Kidney tubule cell (primary cell): ENCODE measurements at regions not wholly inside any gene's neighbourhood (a gene's known extent, or its start where the extent isn't known, plus 50 kb on each side); places are given as distances from the start of the nearest gene placed in this dataset.
A peak's percentile ranks its signal among the peaks of the same experiment; 100 is the strongest.
"Not testable (repeated sequence)": the region's sequence is repeated elsewhere in the genome, so short reads cannot be mapped to it uniquely, and the experiment has no call there.

Experiments
- DNase-seq: peaks from one replicate; pipeline ENCODE4 v3.0.0-alpha.2; 2018; ENCODE audit warnings: low spot score

DNA sequence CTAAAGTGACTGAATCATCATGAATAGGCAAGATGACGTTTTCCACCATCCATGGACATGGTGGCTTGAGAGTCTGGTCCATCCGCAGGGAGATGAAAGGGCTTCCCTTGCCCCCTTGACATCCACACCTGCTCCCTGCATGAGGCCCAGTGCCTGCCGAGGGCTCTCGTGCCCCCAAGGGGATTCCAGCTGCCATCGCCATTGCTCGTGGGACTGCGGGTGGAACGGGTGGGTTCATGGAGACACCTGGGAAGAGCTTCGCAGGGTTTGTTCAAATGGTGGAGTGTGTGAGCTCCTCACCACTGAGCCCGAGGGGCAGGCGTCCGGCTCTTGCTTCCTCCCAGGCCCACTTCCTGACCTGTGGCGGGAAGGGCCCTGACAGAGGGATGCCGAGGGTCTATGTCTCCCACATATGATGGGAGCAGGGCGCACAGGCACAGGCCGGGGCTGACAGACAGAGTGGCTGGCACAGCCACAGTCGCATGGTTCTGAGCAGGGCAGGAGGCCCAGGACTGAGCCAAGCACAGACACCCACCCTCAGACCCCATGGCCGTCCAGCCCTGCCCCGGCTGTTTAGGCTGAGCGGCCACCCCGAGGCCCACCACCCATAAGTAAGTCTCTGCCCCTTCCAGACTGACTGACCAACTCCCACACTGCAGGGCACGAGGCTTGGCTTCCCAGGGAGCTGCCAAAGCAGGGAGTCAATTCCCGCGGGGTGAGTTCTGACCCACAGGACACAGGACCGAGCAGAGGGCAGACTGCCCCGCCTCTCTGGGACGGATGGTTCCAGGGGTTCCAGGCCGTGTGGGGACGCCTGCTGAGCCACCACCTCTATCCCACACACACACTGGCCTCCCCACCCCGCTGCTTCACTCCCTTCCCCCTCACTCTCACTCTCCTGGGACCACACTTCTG lies 70.0 kb upstream of the PPP1R26 start:
- DNase-seq = no peak

GRCh38 chr9:135410421-135410820 lies 69.2 kb upstream of the PPP1R26 start:
- no peak for DNase-seq

DNA sequence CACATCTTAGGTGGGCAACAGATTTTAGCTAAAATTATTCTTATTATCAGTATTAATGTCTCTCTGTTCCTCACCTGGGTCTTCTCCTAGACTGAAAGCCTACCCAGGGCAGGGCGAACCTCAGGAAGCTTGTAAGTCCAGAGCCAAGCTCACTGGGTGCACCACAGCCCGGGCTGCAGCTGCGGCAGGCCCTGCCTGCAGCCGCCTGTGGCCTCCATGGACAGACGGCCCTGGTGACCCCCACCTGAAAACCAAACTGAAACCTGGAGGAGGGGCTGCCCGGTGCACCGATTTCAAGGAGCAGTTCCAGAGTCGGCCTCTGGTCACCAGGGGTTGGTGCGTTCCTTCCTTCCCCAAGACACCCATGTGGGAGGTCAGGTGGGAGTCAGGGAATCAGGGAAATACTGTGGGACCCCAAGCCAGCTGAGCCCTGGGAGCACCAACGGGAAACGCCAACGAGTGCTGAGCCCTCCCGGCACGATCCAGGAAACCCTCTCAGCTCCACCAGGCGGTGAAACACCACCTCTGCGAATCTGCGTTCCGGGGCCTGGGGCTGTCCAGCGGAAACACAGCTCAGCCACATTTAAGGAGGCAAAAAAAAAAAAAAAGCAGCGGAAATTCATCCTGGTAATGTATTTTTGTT lies 68.6 kb upstream of the PPP1R26 start:
- DNase-seq = no peak

GRCh38 chr9:135411605-135412004 lies 68.0 kb upstream of the PPP1R26 start:
- DNase-seq = not testable (repeated sequence)

DNA sequence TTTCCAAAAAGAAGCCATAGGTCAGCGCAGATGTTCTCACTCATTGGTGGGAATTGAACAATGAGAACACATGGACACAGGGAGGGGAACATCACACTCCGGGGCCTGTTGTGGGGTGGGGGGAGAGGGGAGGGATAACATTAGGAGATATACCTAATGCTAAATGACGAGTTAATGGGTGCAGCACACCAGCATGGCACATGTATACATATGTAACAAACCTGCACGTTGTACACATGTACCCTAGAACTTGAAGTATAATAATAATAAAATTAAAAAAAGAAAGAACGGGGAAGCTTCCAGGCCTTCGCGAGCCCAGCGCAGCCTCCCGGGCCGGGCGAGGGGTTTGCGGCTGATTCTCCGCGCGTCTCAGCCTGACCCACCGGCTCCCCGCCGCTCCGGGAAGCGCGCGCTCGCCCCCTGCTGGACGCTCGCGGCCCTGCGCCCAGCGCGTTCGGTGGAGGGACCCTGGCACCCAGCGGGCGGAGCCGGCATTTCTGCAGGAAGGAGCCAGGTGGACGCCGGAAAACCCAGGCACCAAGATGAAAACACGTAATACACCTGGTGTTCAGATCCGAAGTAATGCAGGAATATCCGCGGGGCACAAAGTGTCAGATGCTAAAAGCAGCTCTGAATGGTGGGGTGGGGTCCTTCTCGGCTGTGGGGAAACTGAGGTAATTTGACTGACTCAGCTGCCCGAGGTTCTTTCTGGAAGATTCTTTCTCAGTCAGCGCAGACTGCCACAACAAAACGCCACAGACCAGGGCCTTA lies 67.1 kb upstream of the PPP1R26 start:
- peak; percentile 68 for DNase-seq

DNA sequence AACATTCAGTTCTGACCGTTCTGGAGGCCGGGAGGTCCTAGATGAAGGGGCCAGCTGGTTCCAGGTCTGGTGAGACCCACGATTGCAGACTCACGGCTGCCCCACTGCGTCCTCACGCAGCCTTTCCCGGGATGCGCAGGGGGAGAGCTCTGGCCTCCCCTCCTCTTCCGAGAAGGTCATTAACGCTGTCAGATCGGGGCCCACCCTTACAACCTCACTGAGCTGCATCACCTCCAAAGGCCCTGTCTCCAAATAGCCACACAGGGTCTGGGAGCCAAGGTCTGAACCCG lies 66.6 kb upstream of the PPP1R26 start:
- DNase-seq = no peak

- DNase-seq = no peak
Measured at GRCh38 chr9:135413461-135413860, 66.1 kb upstream of the PPP1R26 start.

DNA sequence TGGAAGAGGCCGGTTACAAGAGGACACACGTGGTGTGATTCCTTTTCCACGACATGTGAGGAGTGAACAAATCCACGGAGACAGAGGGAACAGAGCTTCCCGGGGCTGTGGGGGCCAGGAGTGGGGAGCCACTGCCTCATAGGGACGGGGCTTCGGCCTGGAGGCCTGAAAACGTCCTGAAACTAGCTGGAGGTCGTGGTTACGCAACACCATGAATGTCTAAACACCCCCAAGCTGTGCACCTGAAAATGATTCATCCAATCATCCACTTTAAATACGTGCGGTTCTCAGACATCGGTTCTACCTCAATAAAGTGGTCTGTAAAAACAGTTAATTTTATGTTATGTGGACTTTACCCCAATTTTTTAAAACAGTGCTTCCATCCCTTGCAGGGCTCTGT lies 65.3 kb upstream of the PPP1R26 start:
- no peak for DNase-seq

DNA sequence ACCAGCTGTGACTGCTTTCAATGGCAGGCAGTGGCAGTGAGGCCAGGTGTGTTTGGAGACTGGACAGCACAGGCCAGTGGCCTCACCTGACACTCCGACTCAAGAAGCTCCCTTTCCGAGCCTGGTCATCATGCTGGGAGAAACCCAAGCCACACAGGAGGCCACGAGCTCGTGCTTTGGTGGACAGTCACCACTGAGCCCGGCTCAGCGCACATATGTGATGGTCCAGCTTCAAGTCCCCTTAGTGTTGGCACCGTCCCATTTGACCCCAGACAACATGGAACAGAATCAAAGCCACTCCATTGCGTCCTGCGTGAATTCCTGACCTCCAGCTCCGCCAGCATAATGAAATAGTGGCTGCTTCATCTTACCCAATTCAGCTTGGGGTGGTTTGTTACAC lies 64.0 kb upstream of the PPP1R26 start:
- no peak for DNase-seq

- DNase-seq = no peak
Measured at GRCh38 chr9:135416664-135417290, 62.8 kb upstream of the PPP1R26 start.

DNA sequence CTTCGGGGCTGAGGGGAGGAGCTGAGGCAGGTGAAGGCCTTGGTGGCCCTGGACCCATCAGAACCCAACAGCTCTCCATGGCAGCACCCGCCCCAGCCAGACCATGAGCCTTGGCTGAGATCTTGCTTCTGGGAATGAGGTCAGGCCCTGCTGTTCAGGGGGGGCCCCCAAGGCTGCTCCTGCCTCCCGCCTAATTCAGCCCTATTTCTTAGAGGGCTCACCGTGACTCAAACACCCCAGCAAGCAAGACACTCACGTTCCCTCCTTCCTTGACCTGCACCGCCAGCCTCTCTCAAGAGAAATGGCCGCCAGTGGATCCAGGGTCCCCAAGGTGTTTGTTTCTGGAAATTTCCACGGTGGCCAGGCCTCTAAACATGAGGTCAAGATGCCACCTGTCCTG lies 61.4 kb upstream of the PPP1R26 start:
- DNase-seq = no peak

GRCh38 chr9:135419106-135419505 lies 60.5 kb upstream of the PPP1R26 start:
- no peak for DNase-seq

DNA sequence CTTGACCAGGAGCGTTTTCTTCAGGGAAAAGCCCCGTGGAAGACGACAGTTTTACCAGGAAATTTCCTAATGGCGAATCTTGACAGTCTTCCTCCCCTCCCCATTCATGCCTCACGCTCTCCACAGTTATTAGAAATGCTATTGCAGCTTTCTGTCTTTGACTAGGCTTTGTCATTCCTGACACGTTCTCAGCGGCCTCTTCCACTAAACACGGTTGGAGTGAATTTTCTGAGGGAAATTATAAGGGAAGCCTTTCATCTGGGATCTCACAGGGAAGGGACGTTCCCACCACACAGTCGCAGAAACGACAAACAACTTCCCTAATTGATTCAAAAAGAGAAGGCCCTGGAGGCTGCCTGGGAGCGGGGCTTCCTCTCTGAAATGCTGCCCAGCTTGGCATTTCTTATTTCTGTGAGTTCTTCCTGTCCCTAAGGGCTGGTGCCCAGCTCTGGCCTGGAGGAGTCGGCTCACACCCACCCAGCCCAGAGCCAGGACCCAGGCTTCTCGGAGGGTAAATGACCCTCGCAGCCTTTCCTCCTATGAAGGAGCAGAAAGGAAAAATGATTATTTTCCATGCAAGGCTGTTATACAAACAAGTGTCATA lies 57.1 kb upstream of the PPP1R26 start:
- DNase-seq = no peak

GRCh38 chr9:135423725-135424124 lies 55.9 kb upstream of the PPP1R26 start:
- DNase-seq = no peak
